Neuronal stem cell (in vitro differentiated cells): ENCODE measurements at regions not wholly inside any gene's neighbourhood (a gene's known extent, or its start where the extent isn't known, plus 50 kb on each side); places are given as distances from the start of the nearest gene placed in this dataset.
A peak's percentile ranks its signal among the peaks of the same experiment; 100 is the strongest.

Source experiments
- DNase-seq: peaks from one replicate; pipeline ENCODE4 v3.0.0-alpha.2; 2013; ENCODE audit warnings: low spot score
- H2AFZ ChIP-seq: one replicate; pipeline ENCODE4 v1.6.1; 2013; ENCODE audit warnings: mild to moderate bottlenecking, low read length, inconsistent platforms
- H2AK5ac ChIP-seq: 2 replicates; pipeline ENCODE4 v1.6.1; 2013; ENCODE audit warnings: low read depth, mild to moderate bottlenecking, inconsistent platforms, low read length, moderate library complexity, mixed read lengths
- H2BK120ac ChIP-seq: 2 replicates; pipeline ENCODE4 v1.6.1; 2013; ENCODE audit warnings: low read depth, mild to moderate bottlenecking, inconsistent platforms, low read length, moderate library complexity, mixed read lengths
- H2BK12ac ChIP-seq: one replicate; pipeline ENCODE4 v1.6.1; 2013; ENCODE audit warnings: low read length, inconsistent platforms
- H2BK15ac ChIP-seq: 2 replicates; pipeline ENCODE4 v1.6.1; 2013; ENCODE audit warnings: mild to moderate bottlenecking, low read length, inconsistent platforms, mixed read lengths
- H2BK5ac ChIP-seq: one replicate; pipeline ENCODE4 v1.6.1; 2013; ENCODE audit warnings: inconsistent platforms, mild to moderate bottlenecking, low read length, moderate library complexity
- H3K14ac ChIP-seq: one replicate; pipeline ENCODE4 v1.6.1; 2013; ENCODE audit warnings: low read length, inconsistent platforms
- H3K18ac ChIP-seq: 2 replicates; pipeline ENCODE4 v1.6.1; 2013; ENCODE audit warnings: low read length, inconsistent platforms
- H3K23ac ChIP-seq: 2 replicates; pipeline ENCODE4 v1.6.1; 2013; ENCODE audit warnings: low read depth, mild to moderate bottlenecking, mixed read lengths, low read length, inconsistent platforms; ENCODE audit not compliant: poor library complexity
- H3K27ac ChIP-seq: replicated peaks from 3 replicates; pipeline ENCODE4 v1.5.1; 2013; ENCODE audit warnings: low read length, inconsistent platforms
- H3K27me3 ChIP-seq, 3 experiments: 2 replicates each; pipeline ENCODE4 v1.6.1; 2013; ENCODE audit warnings: low read length in 3 of 3, mild to moderate bottlenecking in 2 of 3, inconsistent platforms in 1 of 3, low read depth in 1 of 3, mixed read lengths in 1 of 3, moderate library complexity in 1 of 3; ENCODE audit not compliant: control insufficient read depth in 3 of 3, insufficient read depth in 3 of 3
- H3K36me3 ChIP-seq, 2 donors: replicated peaks in 1 of 2; 2 replicates each; pipeline ENCODE4 v1.6.1; 2013; ENCODE audit warnings: low read length in 2 of 2; ENCODE audit not compliant: control insufficient read depth in 2 of 2, insufficient read depth in 2 of 2
- H3K4ac ChIP-seq: 2 replicates; pipeline ENCODE4 v1.6.1; 2013; ENCODE audit warnings: inconsistent platforms, mild to moderate bottlenecking, low read length, moderate library complexity
- H3K4me1 ChIP-seq, 2 donors: 1 replicate in 1 of 2; 2 replicates in 1 of 2; pipeline ENCODE4 v1.6.1; 2013; ENCODE audit warnings: low read length in 2 of 2, low read depth in 1 of 2; ENCODE audit not compliant: control insufficient read depth in 2 of 2, insufficient read depth in 1 of 2
- H3K4me2 ChIP-seq: one replicate; pipeline ENCODE4 v1.6.1; 2013; ENCODE audit warnings: mild to moderate bottlenecking, low read length, inconsistent platforms; ENCODE audit not compliant: insufficient read depth, poor library complexity, severe bottlenecking
- H3K4me3 ChIP-seq, 2 donors: 2 replicates each; pipeline ENCODE4 v1.5.1; 2013; ENCODE audit warnings: low read length in 2 of 2, mild to moderate bottlenecking in 2 of 2, inconsistent platforms in 1 of 2, moderate library complexity in 1 of 2
- H3K79me1 ChIP-seq: one replicate; pipeline ENCODE4 v1.6.1; 2013; ENCODE audit warnings: low read depth, mild to moderate bottlenecking, inconsistent platforms, low read length, moderate library complexity
- H3K9ac ChIP-seq: one replicate; pipeline ENCODE4 v1.6.1; 2013; ENCODE audit warnings: mild to moderate bottlenecking, low read depth, low read length, inconsistent platforms; ENCODE audit not compliant: poor library complexity
- H3K9me3 ChIP-seq, 2 donors: replicated peaks in 1 of 2; 2 replicates each; pipeline versions ENCODE3 to v1.6.1; 2013; ENCODE audit warnings: low read length in 2 of 2, mild to moderate bottlenecking in 2 of 2, inconsistent platforms in 1 of 2, low read depth in 1 of 2, mixed read lengths in 1 of 2, moderate library complexity in 1 of 2; ENCODE audit not compliant: control insufficient read depth in 2 of 2, insufficient read depth in 1 of 2
- H4K8ac ChIP-seq: one replicate; pipeline ENCODE4 v1.6.1; 2013; ENCODE audit warnings: low read depth, mild to moderate bottlenecking, inconsistent platforms, low read length, moderate library complexity
- H4K91ac ChIP-seq: one replicate; pipeline ENCODE4 v1.6.1; 2013; ENCODE audit warnings: low read length, low read depth, mild to moderate bottlenecking, inconsistent platforms; ENCODE audit not compliant: poor library complexity
- whole genome bisulfite sequencing, 2 donors: extraction: QIAGEN DNeasy Blood & Tissue Kit; methylation state at CpG; one replicate each; pipeline ENCODE4 v1.1.7; 2013; ENCODE audit warnings: missing lambda C conversion rate in 2 of 2, mixed read lengths in 1 of 2; ENCODE audit not compliant: insufficient read length in 2 of 2, insufficient replicate concordance in 1 of 2; ENCODE audit errors: extremely low coverage in 2 of 2; 5-methylcytosine and 5-hydroxymethylcytosine counted together

GRCh38 chr5:120808135-120808534 is 344.0 kb downstream of the PRR16 start:
- no peak overlapping the region for H2BK120ac ChIP-seq
- no peak overlapping the region for H3K4ac ChIP-seq
- no peak overlapping the region for H2AFZ ChIP-seq
- no peak overlapping the region for H4K8ac ChIP-seq
- no peak overlapping the region for H2AK5ac ChIP-seq
- H3K79me1 ChIP-seq: no peaks in the 10 kb centered on the region
- H3K14ac ChIP-seq: no peak overlapping the region
- H3K36me3 ChIP-seq: no peaks in the 10 kb centered on the region
- H3K4me1 ChIP-seq: no peaks in the 10 kb centered on the region
- no peak overlapping the region for H2BK12ac ChIP-seq
- no peak overlapping the region for H4K91ac ChIP-seq
- no peak overlapping the region for H3K18ac ChIP-seq
- H3K23ac ChIP-seq: no peak overlapping the region
- DNase-seq: no peak
- no peak overlapping the region for H3K4me3 ChIP-seq
- no peaks in the 10 kb centered on the region for H3K27me3 ChIP-seq
- H2BK15ac ChIP-seq: no peak overlapping the region
- H3K4me2 ChIP-seq: no peak overlapping the region
- no peak overlapping the region for H2BK5ac ChIP-seq
- H3K27ac ChIP-seq: no peak overlapping the region
- no peak overlapping the region for H3K9ac ChIP-seq
- no peaks in the 10 kb centered on the region for H3K9me3 ChIP-seq

- no peak overlapping the region for H3K9ac ChIP-seq
- no peak overlapping the region for H3K4me2 ChIP-seq
- H3K23ac ChIP-seq: no peak overlapping the region
- no peak overlapping the region for H2AK5ac ChIP-seq
- no peak overlapping the region for H3K27ac ChIP-seq
- no peaks in the 10 kb centered on the region for H3K9me3 ChIP-seq
- no peak overlapping the region for H3K18ac ChIP-seq
- no peaks in the 10 kb centered on the region for H3K4me1 ChIP-seq
- H3K79me1 ChIP-seq: no peaks in the 10 kb centered on the region
- H4K8ac ChIP-seq: no peak overlapping the region
- no peak overlapping the region for H3K4ac ChIP-seq
- no peak overlapping the region for H3K14ac ChIP-seq
- H3K27me3 ChIP-seq: no peaks in the 10 kb centered on the region
- no peak overlapping the region for H2BK12ac ChIP-seq
- no peak overlapping the region for H3K4me3 ChIP-seq
- H2BK120ac ChIP-seq: no peak overlapping the region
- no peak overlapping the region for H2BK15ac ChIP-seq
- no peak overlapping the region for H2BK5ac ChIP-seq
- no peaks in the 10 kb centered on the region for H3K36me3 ChIP-seq
- H2AFZ ChIP-seq: no peak overlapping the region
- H4K91ac ChIP-seq: no peak overlapping the region
- DNase-seq: no peak
Measured at GRCh38 chr5:120808606-120809005, 344.5 kb downstream of the PRR16 start.

- Histone ChIP-seq H3K4me1 (no peaks in the 10 kb centered on the region), H2AK5ac (no peak overlapping the region), H4K8ac (no peak overlapping the region), H3K4ac (no peak overlapping the region), H2BK120ac (no peak overlapping the region), H3K9me3 (no peaks in the 10 kb centered on the region), H3K79me1 (no peaks in the 10 kb centered on the region), H3K27me3 (no peaks in the 10 kb centered on the region), H3K4me3 (no peak overlapping the region), H2AFZ (no peak overlapping the region), H3K18ac (no peak overlapping the region), H3K36me3 (no peaks in the 10 kb centered on the region), H3K23ac (no peak overlapping the region), H4K91ac (no peak overlapping the region), H3K14ac (no peak overlapping the region), H3K27ac (no peak overlapping the region), H3K4me2 (no peak overlapping the region), H2BK5ac (no peak overlapping the region), H2BK15ac (no peak overlapping the region), H3K9ac (no peak overlapping the region), H2BK12ac (no peak overlapping the region)
- no peak for DNase-seq
- no CpG with 5 or more reads among the region's 2 CpGs for WGBS, 2 donors
Measured at GRCh38 chr5:120813551-120813950, 349.5 kb downstream of the PRR16 start.

GRCh38 chr5:120817044-120817985 is 353.2 kb downstream of the PRR16 start:
- H3K14ac ChIP-seq: no peak overlapping the region
- H3K4me3 ChIP-seq: no peak overlapping the region
- H3K27ac ChIP-seq: no peak overlapping the region
- H2AFZ ChIP-seq: no peak overlapping the region
- H3K18ac ChIP-seq: peak overlapping the region; percentile 31
- H3K27me3 ChIP-seq: no peaks in the 10 kb centered on the region
- WGBS, 2 donors: no CpG with 5 or more reads among the region's 12 CpGs
- no peak overlapping the region for H2BK5ac ChIP-seq
- no peak overlapping the region for H4K91ac ChIP-seq
- no peak overlapping the region for H3K4me2 ChIP-seq
- H3K4ac ChIP-seq: no peak overlapping the region
- no peak overlapping the region for H4K8ac ChIP-seq
- no peak overlapping the region for H3K23ac ChIP-seq
- H2BK120ac ChIP-seq: no peak overlapping the region
- H3K4me1 ChIP-seq: no peaks in the 10 kb centered on the region
- no peaks in the 10 kb centered on the region for H3K79me1 ChIP-seq
- DNase-seq: no peak
- no peak overlapping the region for H2BK15ac ChIP-seq
- H2AK5ac ChIP-seq: no peak overlapping the region
- no peaks in the 10 kb centered on the region for H3K36me3 ChIP-seq
- no peaks in the 10 kb centered on the region for H3K9me3 ChIP-seq
- H3K9ac ChIP-seq: no peak overlapping the region
- no peak overlapping the region for H2BK12ac ChIP-seq
